GM21717 (cell line): ENCODE measurements at regions not wholly inside any gene's neighbourhood (a gene's known extent, or its start where the extent isn't known, plus 50 kb on each side); places are given as distances from the start of the nearest gene placed in this dataset.

ENCODE experiments used
- ATAC-seq: cut with Tn5 transposase; IDR thresholded peaks from one replicate; pipeline ENCODE4 v1.9.1; 2021; ENCODE audit warnings: mild to moderate bottlenecking, moderate library complexity; ENCODE audit not compliant: unreplicated experiment

GRCh38 chr20:48105526-48105925, 320.2 kb upstream of the SULF2 start:
- no peak for ATAC-seq

GRCh38 chr20:48102931-48103660, 317.8 kb upstream of the SULF2 start:
- ATAC-seq = no peak

GRCh38 chr20:48102076-48102787, 317.0 kb upstream of the SULF2 start:
- no peak for ATAC-seq

GRCh38 chr20:48100483-48100882, 315.2 kb upstream of the SULF2 start:
- no peak for ATAC-seq

- ATAC-seq = no peak
Observed at GRCh38 chr20:48098866-48099265, 313.6 kb upstream of the SULF2 start.

- ATAC-seq = no peak
Observed at GRCh38 chr20:48098099-48098498, 312.8 kb upstream of the SULF2 start.

- no peak for ATAC-seq
Observed at GRCh38 chr20:48096957-48097890, 311.9 kb upstream of the SULF2 start.

- ATAC-seq = no peak
Observed at GRCh38 chr20:48096212-48096875, 311.1 kb upstream of the SULF2 start.

GRCh38 chr20:48094944-48095343, 309.7 kb upstream of the SULF2 start:
- no peak for ATAC-seq

- ATAC-seq = no peak
Observed at GRCh38 chr20:48094196-48094749, 309.0 kb upstream of the SULF2 start.

- no peak for ATAC-seq
Observed at GRCh38 chr20:48092596-48093280, 307.5 kb upstream of the SULF2 start.

- no peak for ATAC-seq
Observed at GRCh38 chr20:48090784-48091183, 305.5 kb upstream of the SULF2 start.

- no peak for ATAC-seq
Observed at GRCh38 chr20:48090314-48090713, 305.0 kb upstream of the SULF2 start.

- no peak for ATAC-seq
Observed at GRCh38 chr20:48080583-48080982, 295.3 kb upstream of the SULF2 start.

- ATAC-seq = no peak
Observed at GRCh38 chr20:48079028-48079427, 293.7 kb upstream of the SULF2 start.

GRCh38 chr20:48076747-48077146, 291.5 kb upstream of the SULF2 start:
- ATAC-seq = no peak

GRCh38 chr20:48076247-48076646, 291.0 kb upstream of the SULF2 start:
- no peak for ATAC-seq

GRCh38 chr20:48075591-48076174, 290.4 kb upstream of the SULF2 start:
- no peak for ATAC-seq

GRCh38 chr20:48070991-48071652, 285.8 kb upstream of the SULF2 start:
- ATAC-seq = no peak
